Tibial nerve (tissue), 4 donors: ENCODE measurements at regions not wholly inside any gene's neighbourhood (a gene's known extent, or its start where the extent isn't known, plus 50 kb on each side); places are given as distances from the start of the nearest gene placed in this dataset.

Experiments used
- DNase-seq, 2 donors: peaks; one replicate each; pipeline ENCODE4 v3.0.0-alpha.2; 2019; ENCODE audit warnings: low spot score in 2 of 2
- H3K27ac ChIP-seq, 4 donors: fragments of 200-600 bp; sonication (generic) in 3 of 4; one replicate each; pipeline ENCODE4 v1.5.1; 2017 to 2019; ENCODE audit warnings: mild to moderate bottlenecking in 1 of 4
- H3K27me3 ChIP-seq, 2 donors: fragments of 200-600 bp; sonication (generic) in 1 of 2; one replicate each; pipeline versions ENCODE4 v1.5.1 to v1.6.0; 2017 to 2019
- H3K36me3 ChIP-seq, 3 donors: fragments of 200-600 bp; sonication (generic); one replicate each; pipeline ENCODE4 v1.5.1; 2018 to 2019
- H3K4me1 ChIP-seq, 4 donors: fragments of 200-600 bp; sonication (generic) in 3 of 4; one replicate each; pipeline ENCODE4 v1.5.1; 2017 to 2019
- H3K4me3 ChIP-seq, 4 donors: fragments of 200-600 bp; sonication (generic) in 3 of 4; one replicate each; pipeline ENCODE4 v1.5.1; 2017 to 2019; ENCODE audit warnings: mild to moderate bottlenecking in 1 of 4, moderate library complexity in 1 of 4
- H3K9me3 ChIP-seq, 4 donors: fragments of 200-600 bp; sonication (generic) in 3 of 4; one replicate each; pipeline ENCODE4 v1.5.1; 2017 to 2019
- EP300 ChIP-seq, 2 donors: sonication (generic); formaldehyde crosslinking; IDR thresholded peaks; one replicate each; pipeline ENCODE4 v1.6.1; 2017; ENCODE audit warnings: antibody characterized with exemption in 2 of 2, mild to moderate bottlenecking in 1 of 2
- POLR2A ChIP-seq, 2 donors: fragments of 450-650 bp; IDR thresholded peaks; one replicate each; pipeline ENCODE4 v1.6.1; 2017; ENCODE audit warnings: antibody characterized with exemption in 2 of 2, mild to moderate bottlenecking in 2 of 2, moderate library complexity in 2 of 2
- WGBS, 2 donors: methylation state at CpG; one replicate each; pipeline ENCODE4 v1.1.5; 2018; 5-methylcytosine and 5-hydroxymethylcytosine counted together
- TF ChIP-seq, protein P1 (sequence below), 5 experiments: fragments of 200-600 bp in 3 of 5; fragments of 450-650 bp in 2 of 5; sonication (generic) in 3 of 5; IDR thresholded peaks; one replicate each; pipeline ENCODE4 v1.5.1; 2016 to 2019; ENCODE audit warnings: antibody characterized with exemption in 5 of 5, mild to moderate bottlenecking in 3 of 5, moderate library complexity in 2 of 5

DNA sequence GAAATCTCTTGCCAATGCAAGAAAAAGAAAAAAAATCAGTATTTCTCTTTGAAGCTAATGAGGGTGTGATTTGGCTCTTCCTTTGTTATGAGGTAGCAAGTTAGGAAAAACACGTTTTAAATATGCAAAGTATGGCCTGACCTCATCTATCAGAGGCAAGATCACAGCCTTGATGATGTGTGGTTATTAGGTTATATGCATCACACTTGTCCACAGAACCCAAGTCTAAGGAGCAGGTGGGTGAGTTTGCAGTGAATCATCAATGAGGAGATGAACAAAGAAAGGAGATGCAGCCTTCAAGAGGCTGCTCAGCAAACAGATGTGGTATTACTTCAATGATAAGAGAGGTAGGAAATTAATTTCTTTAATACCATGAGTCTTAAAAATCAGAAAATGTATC lies 594.8 kb upstream of the CDH5 start:
- 21 to 23% methylated on average over 1 of the region's 1 CpG for WGBS, 2 donors
- Histone ChIP-seq H3K27ac (no peak overlapping the region), H3K27me3 (no peaks in the 10 kb centered on the region), H3K4me3 (no peak overlapping the region), H3K4me1 (no peaks in the 10 kb centered on the region), H3K9me3 (peaks cover 0 to 22% (median 0%) of the 10 kb centered on the region in 4 donors), H3K36me3 (no peaks in the 10 kb centered on the region)
- TF ChIP-seq, protein P1, sequence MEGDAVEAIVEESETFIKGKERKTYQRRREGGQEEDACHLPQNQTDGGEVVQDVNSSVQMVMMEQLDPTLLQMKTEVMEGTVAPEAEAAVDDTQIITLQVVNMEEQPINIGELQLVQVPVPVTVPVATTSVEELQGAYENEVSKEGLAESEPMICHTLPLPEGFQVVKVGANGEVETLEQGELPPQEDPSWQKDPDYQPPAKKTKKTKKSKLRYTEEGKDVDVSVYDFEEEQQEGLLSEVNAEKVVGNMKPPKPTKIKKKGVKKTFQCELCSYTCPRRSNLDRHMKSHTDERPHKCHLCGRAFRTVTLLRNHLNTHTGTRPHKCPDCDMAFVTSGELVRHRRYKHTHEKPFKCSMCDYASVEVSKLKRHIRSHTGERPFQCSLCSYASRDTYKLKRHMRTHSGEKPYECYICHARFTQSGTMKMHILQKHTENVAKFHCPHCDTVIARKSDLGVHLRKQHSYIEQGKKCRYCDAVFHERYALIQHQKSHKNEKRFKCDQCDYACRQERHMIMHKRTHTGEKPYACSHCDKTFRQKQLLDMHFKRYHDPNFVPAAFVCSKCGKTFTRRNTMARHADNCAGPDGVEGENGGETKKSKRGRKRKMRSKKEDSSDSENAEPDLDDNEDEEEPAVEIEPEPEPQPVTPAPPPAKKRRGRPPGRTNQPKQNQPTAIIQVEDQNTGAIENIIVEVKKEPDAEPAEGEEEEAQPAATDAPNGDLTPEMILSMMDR (IDR thresholded peaks at IDR 0.05): no peak
- TF ChIP-seq POLR2A (IDR thresholded peaks at IDR 0.05) (no peak), EP300 (IDR thresholded peaks at IDR 0.05) (no peak)
- DNase-seq: no peak

DNA sequence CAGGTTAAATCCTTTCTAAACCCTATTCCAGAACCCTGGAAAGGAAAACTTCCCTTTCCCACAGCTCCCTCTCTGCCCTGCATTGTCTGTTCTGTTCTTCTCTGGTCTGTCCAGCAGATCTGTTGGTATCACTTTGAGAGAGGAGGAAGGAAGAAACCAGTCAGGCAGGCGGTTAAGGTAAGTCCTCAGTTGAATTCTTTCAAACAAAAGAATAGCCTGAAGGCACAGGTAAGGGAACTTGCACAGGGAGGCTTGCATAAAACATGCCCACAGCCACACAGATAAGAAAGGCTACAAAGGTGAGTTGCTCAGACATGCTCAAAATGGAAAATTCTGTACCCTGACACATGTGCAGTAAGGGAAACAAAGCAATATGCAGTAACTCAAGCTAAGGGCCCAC lies 595.7 kb upstream of the CDH5 start:
- Histone ChIP-seq H3K4me1 (no peaks in the 10 kb centered on the region), H3K36me3 (no peaks in the 10 kb centered on the region), H3K4me3 (no peak overlapping the region), H3K27me3 (no peaks in the 10 kb centered on the region), H3K9me3 (peaks cover 0 to 14% (median 0%) of the 10 kb centered on the region in 4 donors), H3K27ac (no peak overlapping the region)
- DNase-seq: no peak
- WGBS, 2 donors: 100% methylated on average over 1 of the region's 1 CpG
- no peak for TF ChIP-seq POLR2A (IDR thresholded peaks at IDR 0.05)
- TF ChIP-seq, protein P1 (IDR thresholded peaks at IDR 0.05): no peak
- no peak for TF ChIP-seq EP300 (IDR thresholded peaks at IDR 0.05)

DNA sequence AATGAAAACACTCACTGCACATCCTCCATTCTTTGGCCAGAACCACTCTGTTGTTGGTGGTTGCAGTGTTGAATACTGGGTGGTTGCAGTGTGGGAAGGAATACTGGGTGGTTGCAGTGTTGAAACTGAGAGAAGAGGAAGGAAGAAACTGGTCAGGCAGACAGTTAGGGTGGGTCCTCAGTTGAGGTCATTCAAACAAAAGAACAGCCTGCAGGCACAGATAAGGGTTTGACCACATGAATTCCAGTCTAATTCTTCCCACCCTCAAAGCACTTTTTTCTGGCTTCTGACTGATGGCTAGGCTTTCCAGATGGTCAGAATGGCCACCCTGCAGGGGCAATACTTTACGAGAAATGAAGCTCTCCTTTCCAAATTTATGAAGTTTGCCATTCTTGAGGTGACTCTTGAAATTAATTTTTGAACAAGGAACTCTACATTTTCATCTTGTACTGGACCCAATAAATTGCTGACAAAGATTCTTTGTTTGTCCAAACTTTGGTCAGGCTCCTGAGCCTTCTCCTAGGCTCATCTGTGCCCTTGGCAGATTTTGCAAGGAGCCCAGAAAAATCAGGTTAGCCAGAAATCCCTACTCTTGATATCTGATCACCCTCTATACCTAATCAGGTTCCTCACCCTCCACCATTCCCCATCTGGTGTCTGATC lies 596.6 kb upstream of the CDH5 start:
- WGBS, 2 donors: 96 to 100% methylated on average over 1 of the region's 1 CpG
- no peak for DNase-seq
- no peak overlapping the region for H3K27ac ChIP-seq

DNA sequence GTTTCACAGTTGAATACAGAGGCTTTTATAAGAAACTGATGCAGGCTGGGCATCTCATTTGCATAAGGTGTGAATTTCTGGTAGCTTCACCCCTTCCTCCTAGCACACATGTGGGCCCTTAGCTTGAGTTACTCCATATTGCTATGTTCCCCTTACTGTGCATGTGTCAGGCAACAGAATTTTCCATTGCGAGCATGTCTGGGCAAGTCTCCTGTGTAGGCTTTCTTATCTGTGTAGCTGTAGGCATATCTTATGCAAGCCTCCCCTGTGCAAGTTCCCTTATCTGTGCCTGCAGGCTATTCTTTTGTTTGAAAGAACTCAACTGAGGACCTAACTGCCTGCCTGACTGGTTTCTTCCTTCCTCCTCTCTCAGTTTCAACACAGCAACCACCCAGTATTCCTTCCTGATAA lies 597.4 kb upstream of the CDH5 start:
- WGBS, 2 donors: 84 to 88% methylated on average over 1 of the region's 1 CpG
- Histone ChIP-seq H3K36me3 (no peaks in the 10 kb centered on the region), H3K9me3 (peaks cover 0 to 14% (median 0%) of the 10 kb centered on the region in 4 donors), H3K4me3 (no peak overlapping the region), H3K4me1 (no peaks in the 10 kb centered on the region), H3K27me3 (no peaks in the 10 kb centered on the region), H3K27ac (no peak overlapping the region)
- no peak for DNase-seq
- TF ChIP-seq, protein P1 (IDR thresholded peaks at IDR 0.05): no peak
- no peak for TF ChIP-seq EP300 (IDR thresholded peaks at IDR 0.05)

More for the DNA sequence above, 596.6 kb upstream of the CDH5 start:
- TF ChIP-seq POLR2A (IDR thresholded peaks at IDR 0.05) (no peak), EP300 (IDR thresholded peaks at IDR 0.05) (no peak)
- TF ChIP-seq, protein P1 (IDR thresholded peaks at IDR 0.05): no peak
- Histone ChIP-seq H3K4me3 (no peak overlapping the region), H3K4me1 (no peaks in the 10 kb centered on the region), H3K36me3 (no peaks in the 10 kb centered on the region), H3K9me3 (peaks cover 0 to 14% (median 0%) of the 10 kb centered on the region in 4 donors), H3K27me3 (no peaks in the 10 kb centered on the region)

DNA sequence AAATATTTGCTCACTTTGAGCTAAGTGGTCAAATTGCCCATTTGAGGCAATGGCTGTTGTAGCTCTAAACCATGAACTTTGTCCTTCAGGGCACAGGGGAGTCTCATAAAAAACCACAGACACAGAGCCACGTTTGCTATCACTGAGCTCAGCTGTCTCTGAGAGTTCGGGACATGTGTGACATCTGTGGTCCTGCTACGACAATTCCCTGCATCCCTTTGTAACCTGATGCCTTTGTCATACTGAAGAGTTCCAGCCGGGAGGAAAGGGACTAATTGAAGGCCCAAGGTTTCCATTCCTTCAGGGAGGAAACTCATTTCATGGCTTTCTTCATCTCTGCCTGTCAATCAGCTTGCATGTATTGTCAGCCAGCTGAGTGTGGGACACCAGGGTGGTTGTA lies 599.4 kb upstream of the CDH5 start:
- H3K4me3 ChIP-seq: no peak overlapping the region
- WGBS, 2 donors: 53 to 74% methylated on average over 4 of the region's 4 CpGs

More for the DNA sequence above, 599.4 kb upstream of the CDH5 start:
- no peak for DNase-seq
- Histone ChIP-seq H3K27ac (no peak overlapping the region), H3K9me3 (peaks cover 0 to 14% (median 0%) of the 10 kb centered on the region in 4 donors), H3K36me3 (no peaks in the 10 kb centered on the region), H3K4me1 (no peaks in the 10 kb centered on the region), H3K27me3 (no peaks in the 10 kb centered on the region)
- TF ChIP-seq POLR2A (IDR thresholded peaks at IDR 0.05) (no peak), EP300 (IDR thresholded peaks at IDR 0.05) (no peak)
- TF ChIP-seq, protein P1 (IDR thresholded peaks at IDR 0.05): no peak
